ENCODE measurements at regions not wholly inside any gene's neighbourhood (a gene's known extent, or its start where the extent isn't known, plus 50 kb on each side); places are given as distances from the start of the nearest gene placed in this dataset.

DNA sequence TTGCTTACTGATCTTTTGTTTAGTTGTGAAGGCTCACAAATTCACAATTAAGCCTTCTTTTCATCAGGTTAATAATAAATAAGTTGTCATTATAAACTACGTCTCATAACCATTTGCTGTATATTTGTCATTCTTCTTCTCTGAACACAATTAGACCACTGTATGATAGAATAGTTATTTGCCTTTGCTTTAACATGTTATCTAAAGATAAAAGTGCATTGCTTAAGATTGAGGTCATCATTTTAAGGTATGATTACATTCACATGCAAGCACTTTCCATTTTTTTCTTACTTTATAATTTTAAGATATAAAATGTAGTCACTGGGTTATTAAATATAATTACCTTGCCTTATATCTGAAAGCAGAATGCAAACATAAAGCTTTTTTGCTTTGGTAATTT is 80.1 kb upstream of the GLS start:
- TF ChIP-seq CTCF (conservative IDR thresholded peaks at IDR 0.05) (no peak), ZFX (IDR thresholded peaks at IDR 0.05) (no peak)
